ENCODE measurements at regions not wholly inside any gene's neighbourhood (a gene's known extent, or its start where the extent isn't known, plus 50 kb on each side); places are given as distances from the start of the nearest gene placed in this dataset.

- TF ChIP-seq ZNF3 (CRISPR knock-in tag; IDR thresholded peaks at IDR 0.05): no peak
- no peak for TF ChIP-seq ARHGAP35 (CRISPR knock-in tag; IDR thresholded peaks at IDR 0.05; ENCODE audit: borderline replicate concordance)
- TF ChIP-seq RNF2 (conservative IDR thresholded peaks at IDR 0.05; ENCODE audit: low read depth): no peak
- TF ChIP-seq ZNF709 (CRISPR knock-in tag; IDR thresholded peaks at IDR 0.05): no peak
- no peak for TF ChIP-seq KDM4B (CRISPR knock-in tag; IDR thresholded peaks at IDR 0.05)
Measured at GRCh38 chr1:184824691-184825323, 70.1 kb upstream of the EDEM3 start (continued).

DNA sequence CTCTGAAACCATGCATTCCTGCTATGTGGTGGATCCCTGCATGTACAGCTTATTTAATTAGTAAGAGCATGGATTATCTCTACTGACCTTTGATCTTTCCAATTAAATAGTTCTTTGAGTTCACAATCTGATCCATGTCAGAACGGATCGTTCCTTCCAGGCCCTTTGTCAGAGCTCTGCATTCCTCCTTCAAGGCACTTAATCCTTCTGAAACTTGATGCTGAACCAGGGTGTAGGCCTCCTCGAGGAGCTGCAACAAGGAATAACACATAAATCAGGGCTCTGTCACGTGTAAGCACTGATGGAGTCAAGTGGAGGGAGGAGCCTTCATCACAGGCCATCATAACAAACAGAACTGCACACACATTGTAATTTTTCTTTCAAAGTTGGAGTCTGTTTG, 68.4 kb upstream of the EDEM3 start:
- no peaks in the 10 kb centered on the region for H4K20me1 ChIP-seq (ENCODE audit: insufficient read depth, low read length)
- no peaks in the 10 kb centered on the region for H3K9me3 ChIP-seq (ENCODE audit: low read length)
- 2% methylated on average over 4 of the region's 4 CpGs for WGBS (ENCODE audit: low lambda C conversion rate)
- FAIRE-seq (no peak), DNase-seq (ENCODE audit: low spot score) (no peak), ATAC-seq (no peak)
- H3K9ac ChIP-seq (ENCODE audit: insufficient read depth, low read depth, low read length): no peak overlapping the region
- H3K27ac ChIP-seq (ENCODE audit: extremely low read length, insufficient read depth, low read length): no peak overlapping the region
- H2AFZ ChIP-seq (ENCODE audit: low read length): no peak overlapping the region
- TF ChIP-seq ZNF367 (CRISPR knock-in tag; IDR thresholded peaks at IDR 0.05; ENCODE audit: borderline replicate concordance): no peak
- TF ChIP-seq ZBTB2 (CRISPR knock-in tag; IDR thresholded peaks at IDR 0.05; ENCODE audit: low read depth): no peak
- no peak for TF ChIP-seq GTF2F1 (IDR thresholded peaks at IDR 0.05; ENCODE audit: low read length)
- no peak for TF ChIP-seq ZNF816 (CRISPR knock-in tag; IDR thresholded peaks at IDR 0.05; ENCODE audit: borderline replicate concordance)
- no peak for TF ChIP-seq ZNF3 (CRISPR knock-in tag; IDR thresholded peaks at IDR 0.05)
- TF ChIP-seq HNF4A (CRISPR knock-in tag; IDR thresholded peaks at IDR 0.05): no peak
- no peak for TF ChIP-seq NFE2L1 (CRISPR knock-in tag; IDR thresholded peaks at IDR 0.05; ENCODE audit: borderline replicate concordance)
- TF ChIP-seq FOXJ3 (CRISPR knock-in tag; IDR thresholded peaks at IDR 0.05; ENCODE audit: borderline replicate concordance): no peak
- no peak for TF ChIP-seq ZNF510 (CRISPR knock-in tag; IDR thresholded peaks at IDR 0.05; ENCODE audit: low read depth)
- no peak for TF ChIP-seq PITX1 (CRISPR knock-in tag; IDR thresholded peaks at IDR 0.05)
- TF ChIP-seq EED (CRISPR knock-in tag; IDR thresholded peaks at IDR 0.05): no peak
- TF ChIP-seq REXO4 (CRISPR knock-in tag; IDR thresholded peaks at IDR 0.05; ENCODE audit: borderline replicate concordance): no peak
- TF ChIP-seq ZNF629 (CRISPR knock-in tag; conservative IDR thresholded peaks at IDR 0.05): no peak
- TF ChIP-seq ZNF737 (CRISPR knock-in tag; IDR thresholded peaks at IDR 0.05; ENCODE audit: borderline replicate concordance): no peak
- TF ChIP-seq FOXK1 (CRISPR knock-in tag; IDR thresholded peaks at IDR 0.05; ENCODE audit: borderline replicate concordance, low read depth): no peak
- TF ChIP-seq ZNF326 (CRISPR knock-in tag; IDR thresholded peaks at IDR 0.05; ENCODE audit: borderline replicate concordance): no peak
- no peak for TF ChIP-seq ZNF766 (CRISPR knock-in tag; IDR thresholded peaks at IDR 0.05; ENCODE audit: borderline replicate concordance)
- no peak for TF ChIP-seq RFX5 (IDR thresholded peaks at IDR 0.05; ENCODE audit: low read depth, low read length)
- TF ChIP-seq ZNF850 (CRISPR knock-in tag; conservative IDR thresholded peaks at IDR 0.05): no peak
- H3K27me3 ChIP-seq (ENCODE audit: control insufficient read depth in 1 of 2, insufficient read depth in 2 of 2, low read length in 2 of 2): peaks cover 2 to 19% of the 10 kb centered on the region in 2 experiments; a peak in 2 of 5 replicates
- in situ Hi-C loops (cut with HindIII; ENCODE audit: extremely low pct_ligation_motif_present, low pct_unique_long_range_greater_than_20kb) (loop anchor here (25.0 kb wide), 1 partner anchor 864 kb away; no protein-coding TSS in a partner anchor), intact Hi-C loops (cut with micrococcal nuclease; ENCODE audit: unreplicated experiment) (no loop called here)
- ChIA-PET POLR2A (no interaction called here), CTCF (ENCODE audit: low intra/inter-chr PET ratio, low total read pairs) (no interaction called here)
- BruUV-seq (replicated peaks): no TSS peak
- no peak overlapping the region for H3K4me2 ChIP-seq (ENCODE audit: low read depth, low read length)
- H3K4me1 ChIP-seq (ENCODE audit: insufficient read depth, low read length): no peaks in the 10 kb centered on the region
- no peaks in the 10 kb centered on the region for H3K79me2 ChIP-seq (ENCODE audit: insufficient read depth, low read length)
- H3K36me3 ChIP-seq (replicated peaks in 1 of 2; ENCODE audit: control insufficient read depth in 1 of 2, insufficient read depth in 2 of 2, low read length in 2 of 2): no peaks in the 10 kb centered on the region
- no peak overlapping the region for H3K4me3 ChIP-seq (replicated peaks in 1 of 3; ENCODE audit: insufficient read depth in 1 of 3, low read depth in 2 of 3, low read length in 3 of 3)
